SU-DHL-6 (cell line): ENCODE measurements at regions not wholly inside any gene's neighbourhood (a gene's known extent, or its start where the extent isn't known, plus 50 kb on each side); places are given as distances from the start of the nearest gene placed in this dataset.

Experiments
- CTCF ChIP-seq: fragments of 200-600 bp; sonication (generic); IDR thresholded peaks from one replicate; pipeline ENCODE4 v1.5.1; 2017; ENCODE audit warnings: antibody characterized with exemption, mild to moderate bottlenecking, low read length, moderate library complexity; ENCODE audit not compliant: insufficient read depth, poor library complexity, severe bottlenecking
- EZH2phosphoT487 ChIP-seq: fragments of 200-600 bp; sonication (generic), shearing (Covaris generic); conservative IDR thresholded peaks from 2 replicates; pipeline ENCODE4 v1.6.1; 2018; ENCODE audit warnings: mild to moderate bottlenecking, antibody characterized with exemption, low read length, moderate library complexity, mixed read lengths

GRCh38 chr16:66144641-66145040 is 221.8 kb upstream of the CDH5 start:
- TF ChIP-seq CTCF: no peak
- no peak for TF ChIP-seq EZH2phosphoT487
